Hypothalamus (tissue), 51 donors: ENCODE measurements at regions not wholly inside any gene's neighbourhood (a gene's known extent, or its start where the extent isn't known, plus 50 kb on each side); places are given as distances from the start of the nearest gene placed in this dataset.
"Not testable (repeated sequence)": the region's sequence is repeated elsewhere in the genome, so short reads cannot be mapped to it uniquely, and the experiment has no call there.

Source experiments
- DNase-seq, 51 donors: peaks; one replicate each; lab custom pipeline; 2025; lab: John Stamatoyannopoulos, UW

- DNase-seq = not testable (repeated sequence)
Observed at GRCh38 chr6:11457422-11457821, 80.1 kb upstream of the TMEM170B start.

DNA sequence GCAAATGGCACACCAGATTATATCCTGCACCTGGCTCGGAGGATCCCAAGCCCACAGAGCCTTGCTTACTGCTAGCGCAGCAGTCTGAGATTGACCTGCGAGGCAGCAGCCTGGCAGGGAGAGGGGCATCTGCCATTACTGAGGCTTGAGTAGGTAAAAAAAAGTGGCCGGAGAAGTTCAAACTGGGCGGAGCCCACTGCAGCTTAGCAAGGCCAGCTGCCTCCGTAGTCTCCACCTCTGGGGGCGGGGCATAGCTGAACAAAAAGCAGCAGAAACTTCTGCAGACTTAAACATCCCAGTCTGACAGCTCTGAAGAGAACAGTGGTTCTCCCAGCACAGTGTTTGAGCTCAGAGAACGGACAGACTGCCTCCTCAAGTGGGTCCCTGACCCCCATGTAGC, 85.4 kb upstream of the TMEM170B start:
- DNase-seq = not testable (repeated sequence)

- DNase-seq = no peak
Observed at GRCh38 chr6:11450037-11450436, 87.5 kb upstream of the TMEM170B start.

DNA sequence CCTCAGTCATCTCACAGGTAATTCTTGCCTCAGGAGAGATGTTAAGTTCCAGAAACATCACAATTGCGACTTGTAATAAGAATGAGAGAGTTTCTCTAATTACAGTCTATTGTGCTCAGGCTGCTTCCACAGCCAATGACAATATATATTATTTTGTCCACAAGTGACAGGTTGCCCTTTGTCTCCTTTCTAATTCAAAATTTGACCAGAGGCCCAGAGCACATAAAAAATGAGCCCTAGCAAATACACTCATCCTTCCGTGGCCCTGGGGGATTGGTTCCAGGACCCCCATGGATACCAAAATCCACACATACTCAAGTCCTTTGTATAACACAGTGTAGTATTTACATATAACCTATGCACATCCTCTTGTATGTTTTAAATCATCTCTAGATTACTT, 88.1 kb upstream of the TMEM170B start:
- DNase-seq = no peak

GRCh38 chr6:11448038-11448437, 89.5 kb upstream of the TMEM170B start:
- DNase-seq = no peak

- no peak for DNase-seq
Observed at GRCh38 chr6:11447265-11447664, 90.3 kb upstream of the TMEM170B start.

DNA sequence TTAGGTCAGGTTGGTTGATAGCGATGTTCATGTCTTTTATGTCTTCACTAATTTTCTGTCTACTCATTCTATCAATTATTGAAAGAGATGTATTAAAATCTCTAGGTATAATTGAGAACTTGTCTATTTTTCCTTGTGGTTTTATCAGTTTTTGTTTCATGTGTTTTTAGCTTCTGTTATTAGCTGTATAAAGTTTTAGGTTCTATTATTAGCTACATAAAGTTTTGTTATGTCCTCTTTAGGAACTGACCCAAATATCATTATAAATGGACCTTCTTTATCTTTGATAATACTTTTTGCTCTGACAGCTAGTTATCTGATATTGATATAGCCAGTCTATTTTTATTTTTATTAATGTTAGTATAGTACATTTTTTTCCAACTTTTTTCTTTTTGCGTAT, 92.4 kb upstream of the TMEM170B start:
- DNase-seq = no peak

DNA sequence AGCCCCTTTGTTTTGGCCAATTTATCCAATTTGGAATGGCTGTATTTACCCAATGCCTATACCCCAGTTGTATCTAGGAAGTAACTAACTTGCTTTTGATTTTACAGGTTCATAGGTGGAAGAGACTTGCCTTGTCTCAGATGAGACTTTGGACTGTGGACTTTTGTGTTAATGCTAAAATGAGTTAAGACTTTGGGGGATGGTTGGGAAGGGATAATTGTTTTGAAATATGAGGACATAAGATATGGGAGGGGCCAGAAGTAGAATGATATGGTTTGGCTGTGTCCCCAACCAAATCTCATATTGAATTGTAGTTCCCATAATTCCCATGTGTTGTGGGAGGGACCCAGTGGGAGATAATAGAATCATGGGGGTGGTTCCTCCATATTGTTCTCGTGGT, 94.4 kb upstream of the TMEM170B start:
- not testable (repeated sequence) for DNase-seq

DNA sequence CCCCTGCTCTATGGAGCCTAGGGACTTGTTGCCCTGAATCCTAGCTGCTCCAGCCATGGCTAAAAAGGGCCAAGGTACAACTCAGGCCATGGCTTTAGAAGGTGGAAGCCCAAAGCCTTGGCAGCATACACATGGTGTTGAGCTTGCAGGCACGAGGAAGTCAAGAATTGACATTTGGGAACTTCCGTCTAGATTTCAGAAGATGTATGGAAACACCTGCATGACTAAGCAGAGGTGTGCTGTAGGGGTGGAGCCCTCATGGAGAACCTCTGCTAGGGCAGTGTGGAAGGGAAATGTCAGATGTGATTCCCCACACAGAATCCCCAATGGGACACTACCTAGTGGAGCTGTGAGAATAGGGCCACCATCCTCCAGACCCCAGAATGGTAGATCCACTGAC, 95.1 kb upstream of the TMEM170B start:
- DNase-seq = no peak

- DNase-seq = no peak
Observed at GRCh38 chr6:11439876-11440275, 97.7 kb upstream of the TMEM170B start.

DNA sequence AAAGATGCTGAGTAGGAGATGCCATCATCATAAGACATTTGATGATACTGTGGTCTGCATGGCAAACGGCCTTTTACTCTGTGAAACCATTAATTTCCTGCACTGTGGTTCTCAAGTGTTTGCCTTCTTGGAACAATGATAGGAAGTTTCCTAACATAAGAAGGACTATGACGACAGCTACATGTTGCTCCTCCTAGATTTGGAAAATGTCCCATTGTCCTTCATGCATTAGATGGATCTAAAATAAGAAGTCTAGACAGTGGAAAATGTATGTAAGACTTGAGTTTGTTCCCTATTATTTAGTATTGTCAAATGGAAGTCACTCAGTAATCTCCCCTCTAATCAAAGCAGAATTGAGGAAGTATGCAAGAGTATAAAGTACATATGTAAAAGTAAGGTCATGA, 98.5 kb upstream of the TMEM170B start:
- no peak for DNase-seq

DNA sequence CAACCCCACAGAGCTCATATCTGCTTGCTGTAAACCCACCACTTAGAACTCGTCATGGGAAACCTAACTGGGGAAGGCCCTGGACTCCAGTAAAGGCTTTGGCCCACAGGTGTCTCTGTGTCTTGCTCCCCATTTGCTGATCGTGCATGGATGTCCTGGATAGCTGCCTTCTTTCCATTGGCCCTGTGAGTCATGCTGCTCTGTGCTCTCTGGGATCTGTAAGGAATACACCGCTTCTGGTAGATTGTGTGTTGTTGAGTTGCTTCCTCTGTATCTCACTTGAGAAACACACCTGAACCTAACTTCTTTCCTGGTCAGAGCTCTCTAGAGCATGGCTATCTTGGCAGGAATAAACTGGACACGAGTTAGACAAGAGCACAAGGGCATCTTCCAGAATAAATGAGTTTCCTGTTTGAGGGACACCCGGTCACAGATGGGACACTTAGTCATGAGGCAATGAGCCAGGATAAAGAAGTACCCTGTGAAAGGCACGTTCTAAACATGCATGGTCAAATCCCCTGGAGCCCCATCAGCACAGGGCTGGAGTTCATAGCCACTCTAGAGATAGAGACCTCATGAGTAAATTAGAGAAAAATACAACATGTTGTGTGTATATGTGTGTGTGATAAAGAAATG, 99.6 kb upstream of the TMEM170B start:
- no peak for DNase-seq

GRCh38 chr6:11436508-11437096, 100.9 kb upstream of the TMEM170B start:
- DNase-seq = no peak

DNA sequence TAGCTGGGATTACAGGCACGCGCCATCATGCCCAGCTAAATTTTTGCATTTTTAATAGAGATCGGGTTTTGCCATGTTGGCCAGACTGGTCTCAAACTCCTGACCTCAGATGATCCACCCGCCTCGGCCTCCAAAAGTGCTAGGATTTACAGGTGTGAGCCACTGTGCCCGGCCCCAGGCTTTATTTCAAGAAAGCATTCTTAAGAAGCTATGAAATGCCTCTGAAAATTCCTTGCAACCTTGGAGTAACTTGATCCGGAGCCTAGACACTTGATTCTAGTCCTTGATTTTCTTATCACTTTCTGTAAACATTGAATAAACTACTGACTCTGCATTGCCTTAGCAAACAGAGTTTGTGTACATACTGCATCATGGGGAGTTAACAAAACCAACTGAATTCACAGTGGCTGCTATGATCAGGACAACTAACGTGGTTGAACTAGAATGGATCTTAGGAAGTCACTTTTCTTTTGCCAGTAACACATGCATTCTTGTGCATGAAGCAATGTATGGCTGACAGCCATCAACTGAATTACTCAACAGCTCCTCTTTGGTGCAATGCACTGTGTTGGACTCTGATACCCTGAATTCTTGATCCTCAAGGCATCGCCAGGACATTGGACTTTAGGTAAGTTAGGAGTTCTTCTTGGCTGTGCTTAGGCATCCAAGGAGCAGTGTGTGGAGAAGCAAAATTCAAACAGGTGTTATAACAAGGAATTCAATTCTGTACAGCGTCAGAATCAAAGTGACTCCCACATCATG, 102.8 kb upstream of the TMEM170B start:
- DNase-seq = no peak

DNA sequence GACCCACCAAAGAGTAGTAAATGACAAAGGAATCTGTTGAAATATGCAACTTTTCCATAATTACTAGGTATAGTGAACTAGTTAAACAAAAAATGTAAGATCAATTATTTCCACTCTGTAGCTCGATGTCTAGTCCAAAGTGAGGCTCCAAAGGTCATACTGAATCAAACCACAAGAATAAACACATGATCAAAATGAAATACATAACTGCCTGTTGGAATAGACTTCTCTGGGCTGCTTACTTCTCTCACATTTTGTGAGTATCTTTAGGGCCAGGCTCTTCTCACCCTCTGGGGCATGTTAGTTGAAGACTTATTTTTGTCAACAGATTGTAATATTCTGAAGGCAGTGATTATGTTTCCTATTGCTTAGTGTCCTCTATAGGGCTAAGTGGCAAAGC, 103.7 kb upstream of the TMEM170B start:
- no peak for DNase-seq

DNA sequence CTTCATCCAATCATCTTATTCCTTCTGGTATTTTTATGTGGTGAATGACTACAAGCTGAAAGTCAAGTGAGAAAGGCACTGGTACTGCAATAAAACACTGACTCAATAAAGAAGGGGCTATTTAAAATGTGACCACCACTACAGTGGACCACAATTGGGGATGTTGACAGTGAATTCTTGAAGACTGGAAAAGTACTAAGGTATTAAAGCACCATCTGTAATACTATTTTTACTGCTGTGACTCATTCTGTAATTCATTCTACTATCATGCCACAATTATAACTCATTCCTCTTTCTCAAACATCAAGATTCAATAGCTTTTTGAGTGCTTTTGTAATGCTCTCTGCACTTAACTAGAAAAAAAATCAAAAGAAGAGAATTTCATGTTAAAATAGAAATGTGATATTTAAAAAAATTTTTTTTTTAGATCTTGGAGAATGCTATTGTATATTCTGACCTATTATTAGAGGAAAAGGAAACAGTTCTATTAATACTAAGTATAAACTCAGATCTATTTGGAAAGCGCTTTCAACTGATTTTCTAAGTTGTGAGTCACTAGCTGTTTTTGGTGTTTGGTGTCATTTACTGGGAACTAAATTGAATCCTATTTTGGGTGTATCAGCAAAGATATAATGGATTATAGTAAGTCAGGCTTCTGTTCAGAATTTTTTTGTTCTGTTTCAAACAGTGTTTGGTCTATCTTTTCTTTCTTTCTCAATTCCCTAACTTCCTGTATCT, 104.7 kb upstream of the TMEM170B start:
- DNase-seq = peak in 1 of 51 donors; percentile 2

DNA sequence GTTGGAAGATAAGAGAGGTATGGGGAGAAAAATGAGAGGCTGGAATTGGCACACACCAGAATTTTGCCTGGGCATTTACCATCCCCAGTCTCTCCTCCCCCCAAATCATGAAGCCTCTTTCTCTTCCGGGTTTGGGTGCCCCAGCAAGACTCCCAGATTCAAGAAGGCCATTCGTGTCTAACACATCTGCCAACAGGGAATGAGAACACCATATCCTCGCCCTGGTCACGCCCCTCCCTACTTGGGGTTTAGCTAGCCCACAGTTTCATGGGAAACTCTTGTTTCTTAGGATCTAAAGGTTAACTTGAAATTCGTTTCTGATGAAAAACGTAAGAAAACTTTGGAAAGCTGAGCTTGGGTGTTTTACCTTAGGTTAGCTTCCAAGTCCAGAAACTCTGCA, 105.5 kb upstream of the TMEM170B start:
- no peak for DNase-seq

DNA sequence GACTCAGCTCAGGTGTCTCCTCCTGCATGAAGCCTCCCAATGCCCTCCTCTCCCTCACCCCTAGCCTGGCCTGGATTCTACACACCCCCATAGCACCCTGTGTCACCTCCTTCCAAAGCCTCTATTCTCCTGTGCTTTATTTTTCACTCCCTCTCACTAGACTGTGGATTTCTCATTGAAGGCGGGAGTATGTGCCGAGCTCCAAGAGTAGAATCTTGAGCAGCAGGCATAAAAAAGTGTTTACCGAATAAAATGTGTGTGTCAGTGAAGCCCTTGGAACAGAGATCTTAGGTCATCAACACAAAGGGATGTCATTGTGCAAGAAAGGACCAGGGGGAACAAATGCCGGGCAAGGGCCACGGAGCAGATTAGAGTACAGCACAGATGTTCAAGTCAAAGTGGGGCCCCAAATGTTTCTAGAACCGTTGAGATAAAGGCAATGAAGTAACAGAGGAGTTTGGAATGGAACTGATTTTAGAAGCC, 106.1 kb upstream of the TMEM170B start:
- DNase-seq = no peak

DNA sequence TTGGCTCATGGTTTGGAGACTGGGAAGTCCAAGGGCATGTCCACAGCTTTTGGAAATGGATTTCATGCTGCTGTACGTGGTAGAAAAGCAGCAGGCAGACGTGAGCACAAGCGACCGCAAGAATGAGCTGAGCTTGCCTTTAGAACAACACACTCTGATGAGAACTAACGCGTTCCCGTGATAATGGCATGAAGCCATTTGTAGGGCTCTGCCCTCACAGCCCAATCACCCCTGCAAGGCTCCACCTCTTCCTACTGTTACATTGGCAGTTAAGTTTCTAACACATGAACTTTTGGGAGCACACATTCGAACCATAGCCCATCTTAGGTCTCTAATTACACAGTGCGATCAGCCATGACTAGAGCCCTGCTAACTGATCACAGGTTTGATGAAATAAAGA, 107.5 kb upstream of the TMEM170B start:
- no peak for DNase-seq

DNA sequence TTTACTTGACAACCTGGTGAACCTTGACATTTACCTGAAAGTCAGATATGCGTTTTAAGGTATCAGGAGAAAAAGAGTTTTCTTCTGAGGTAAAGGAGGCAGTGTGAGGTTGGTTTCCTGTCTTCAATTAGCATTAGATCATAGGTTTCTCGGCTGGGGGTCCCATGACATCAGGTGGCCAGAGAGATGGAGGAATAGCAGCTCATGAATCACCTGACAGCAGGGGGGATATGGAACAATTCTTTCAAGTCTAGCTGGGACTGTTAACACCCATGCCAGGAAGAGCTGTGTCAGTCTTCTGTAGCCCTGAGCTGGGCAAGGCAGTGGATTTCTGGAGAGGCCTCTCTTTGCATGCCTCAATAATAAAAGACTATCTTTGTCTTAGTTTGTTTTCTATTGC, 108.0 kb upstream of the TMEM170B start:
- DNase-seq = no peak

GRCh38 chr6:11428895-11429294, 108.7 kb upstream of the TMEM170B start:
- DNase-seq = no peak
